Adrenal gland (tissue), 5 donors: ENCODE measurements at regions not wholly inside any gene's neighbourhood (a gene's known extent, or its start where the extent isn't known, plus 50 kb on each side); places are given as distances from the start of the nearest gene placed in this dataset.

Experiments used
- POLR2A ChIP-seq, 2 donors: fragments of 450-650 bp; IDR thresholded peaks; one replicate each; pipeline ENCODE4 v1.6.1; 2017; ENCODE audit warnings: antibody characterized with exemption in 2 of 2, mild to moderate bottlenecking in 2 of 2, moderate library complexity in 1 of 2
- TF ChIP-seq, protein P1 (sequence below), 6 experiments: fragments of 450-650 bp in 4 of 6; fragments of 200-600 bp in 2 of 6; sonication (generic) in 1 of 6; IDR thresholded peaks; 1 replicate in 5 of 6; 2 replicates in 1 of 6; pipeline versions ENCODE4 v1.5.1 to v1.8.0; 2016 to 2021; ENCODE audit warnings: antibody characterized with exemption in 6 of 6, mild to moderate bottlenecking in 2 of 6, moderate library complexity in 1 of 6
- donor health status: DM: no; HTN: no; CAD: no.

DNA sequence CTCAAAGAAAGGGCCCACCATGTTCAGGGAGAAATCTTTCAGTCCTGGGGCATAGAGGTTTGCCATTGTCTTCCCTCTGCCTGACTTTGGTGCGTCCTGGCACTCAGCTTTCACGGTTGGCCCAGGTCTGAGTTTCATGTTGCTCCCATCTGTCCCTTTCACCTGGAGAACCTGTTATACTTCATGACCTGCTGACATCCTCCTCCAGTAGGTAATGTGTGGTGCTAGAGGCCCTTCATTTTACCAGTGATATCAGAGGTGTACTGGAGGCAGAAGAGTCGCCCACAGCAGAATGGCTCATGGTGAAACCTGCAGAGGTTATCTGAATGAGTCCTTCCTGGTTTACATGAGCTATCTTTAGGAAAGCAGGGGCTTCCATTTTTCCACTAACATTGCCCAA lies 128.8 kb upstream of the DLX2 start:
- TF ChIP-seq POLR2A (IDR thresholded peaks at IDR 0.05), result no peak
- TF ChIP-seq, protein P1, sequence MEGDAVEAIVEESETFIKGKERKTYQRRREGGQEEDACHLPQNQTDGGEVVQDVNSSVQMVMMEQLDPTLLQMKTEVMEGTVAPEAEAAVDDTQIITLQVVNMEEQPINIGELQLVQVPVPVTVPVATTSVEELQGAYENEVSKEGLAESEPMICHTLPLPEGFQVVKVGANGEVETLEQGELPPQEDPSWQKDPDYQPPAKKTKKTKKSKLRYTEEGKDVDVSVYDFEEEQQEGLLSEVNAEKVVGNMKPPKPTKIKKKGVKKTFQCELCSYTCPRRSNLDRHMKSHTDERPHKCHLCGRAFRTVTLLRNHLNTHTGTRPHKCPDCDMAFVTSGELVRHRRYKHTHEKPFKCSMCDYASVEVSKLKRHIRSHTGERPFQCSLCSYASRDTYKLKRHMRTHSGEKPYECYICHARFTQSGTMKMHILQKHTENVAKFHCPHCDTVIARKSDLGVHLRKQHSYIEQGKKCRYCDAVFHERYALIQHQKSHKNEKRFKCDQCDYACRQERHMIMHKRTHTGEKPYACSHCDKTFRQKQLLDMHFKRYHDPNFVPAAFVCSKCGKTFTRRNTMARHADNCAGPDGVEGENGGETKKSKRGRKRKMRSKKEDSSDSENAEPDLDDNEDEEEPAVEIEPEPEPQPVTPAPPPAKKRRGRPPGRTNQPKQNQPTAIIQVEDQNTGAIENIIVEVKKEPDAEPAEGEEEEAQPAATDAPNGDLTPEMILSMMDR (IDR thresholded peaks at IDR 0.05), result no peak
